OCI-LY1 (cell line): ENCODE measurements at regions not wholly inside any gene's neighbourhood (a gene's known extent, or its start where the extent isn't known, plus 50 kb on each side); places are given as distances from the start of the nearest gene placed in this dataset.

ENCODE experiments used
- H2AFZ ChIP-seq: fragments of 200-600 bp; sonication (generic), shearing (Covaris generic); 2 replicates; pipeline ENCODE4 v1.6.0; 2014; ENCODE audit warnings: antibody characterized with exemption, mild to moderate bottlenecking, low read length
- H3F3A ChIP-seq: fragments of 200-600 bp; sonication (generic), shearing (Covaris generic); 2 replicates; pipeline ENCODE4 v1.6.0; 2014; ENCODE audit warnings: mild to moderate bottlenecking, antibody characterized with exemption, low read length, moderate library complexity; ENCODE audit not compliant: insufficient read depth
- H3K27ac ChIP-seq: fragments of 200-600 bp; sonication (generic); 2 replicates; pipeline ENCODE4 v1.5.1; 2014; ENCODE audit warnings: low read length, mixed run types, mild to moderate bottlenecking, low read depth; ENCODE audit not compliant: poor library complexity, severe bottlenecking
- H3K27me3 ChIP-seq: fragments of 200-600 bp; sonication (generic); 2 replicates; pipeline ENCODE4 v1.6.0; 2014; ENCODE audit warnings: antibody characterized with exemption, mild to moderate bottlenecking, low read length, moderate library complexity; ENCODE audit not compliant: insufficient read depth
- H3K36me3 ChIP-seq: fragments of 200-600 bp; sonication (generic); 2 replicates; pipeline ENCODE4 v1.6.1; 2014; ENCODE audit warnings: mild to moderate bottlenecking, antibody characterized with exemption, low read length, moderate library complexity, mixed read lengths; ENCODE audit not compliant: insufficient read depth
- H3K4me1 ChIP-seq: fragments of 200-600 bp; sonication (generic); 2 replicates; pipeline ENCODE4 v1.5.1; 2014; ENCODE audit warnings: mild to moderate bottlenecking, low read length, moderate library complexity; ENCODE audit not compliant: insufficient read depth, severe bottlenecking
- H3K4me2 ChIP-seq: fragments of 200-600 bp; sonication (generic), shearing (Covaris generic); 2 replicates; pipeline ENCODE4 v1.6.1; 2014; ENCODE audit warnings: low read length
- H3K4me3 ChIP-seq: fragments of 200-600 bp; sonication (generic); 2 replicates; pipeline ENCODE4 v1.5.1; 2014; ENCODE audit warnings: low read length, low read depth, mild to moderate bottlenecking, mixed read lengths; ENCODE audit not compliant: poor library complexity, severe bottlenecking
- H3K79me2 ChIP-seq: fragments of 200-600 bp; shearing (Covaris generic); 2 replicates; pipeline ENCODE4 v1.6.1; 2016; ENCODE audit warnings: mixed run types, low read length, mixed read lengths; ENCODE audit not compliant: insufficient read depth
- H3K9ac ChIP-seq: fragments of 200-600 bp; sonication (generic), shearing (Covaris generic); 2 replicates; pipeline ENCODE4 v1.6.1; 2014; ENCODE audit warnings: mild to moderate bottlenecking, low read length, mixed read lengths
- H3K9me2 ChIP-seq: fragments of 200-600 bp; sonication (generic), shearing (Covaris generic); 2 replicates; pipeline ENCODE4 v1.6.1; 2014; ENCODE audit warnings: low read depth, mild to moderate bottlenecking, low read length, mixed read lengths
- H3K9me3 ChIP-seq: fragments of 200-600 bp; shearing (Covaris generic); 2 replicates; pipeline ENCODE4 v1.6.1; 2014; ENCODE audit warnings: low read length, mixed read lengths
- H4K20me1 ChIP-seq: fragments of 200-600 bp; sonication (generic), shearing (Covaris generic); 2 replicates; pipeline ENCODE4 v1.6.0; 2016; ENCODE audit warnings: mild to moderate bottlenecking, low read length; ENCODE audit not compliant: insufficient read depth
- EZH2 ChIP-seq: fragments of 200-600 bp; sonication (generic), shearing (Covaris generic); IDR thresholded peaks from 2 replicates; pipeline ENCODE4 v1.8.0; 2017; ENCODE audit warnings: borderline replicate concordance, mixed run types, mild to moderate bottlenecking, antibody characterized with exemption, low read length, moderate library complexity, mixed read lengths
- TF ChIP-seq, protein P1 (sequence below): fragments of 200-600 bp; sonication (generic), shearing (Covaris generic); IDR thresholded peaks from 2 replicates; pipeline ENCODE4 v1.5.1; 2017; ENCODE audit warnings: mild to moderate bottlenecking, antibody characterized with exemption, low read length, moderate library complexity, mixed read lengths

DNA sequence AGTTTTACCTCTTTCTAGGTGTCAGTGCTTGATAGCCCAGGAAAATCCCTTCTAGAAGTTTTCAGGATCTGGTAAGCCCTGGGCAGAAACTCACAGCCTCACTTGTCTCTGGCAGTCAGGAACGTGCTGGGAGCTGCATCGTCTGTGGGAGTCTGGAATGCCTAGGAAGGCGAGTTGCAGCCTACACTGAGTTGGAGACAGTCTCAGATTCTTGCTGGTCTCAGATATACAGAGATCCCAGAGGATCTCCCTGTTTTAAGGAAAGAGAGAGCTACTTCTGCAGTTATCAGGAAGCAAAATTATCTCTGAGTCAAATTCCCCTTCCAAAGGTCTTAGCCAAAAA lies 104.4 kb upstream of the CDC42EP3 start:
- H3K27me3 ChIP-seq: 0 out of 2 replicates have a peak, but pooled peaks cover 3% of the 10 kb centered on the region
- H4K20me1 ChIP-seq: no peaks in the 10 kb centered on the region
- TF ChIP-seq EZH2: no peak
- TF ChIP-seq, protein P1, sequence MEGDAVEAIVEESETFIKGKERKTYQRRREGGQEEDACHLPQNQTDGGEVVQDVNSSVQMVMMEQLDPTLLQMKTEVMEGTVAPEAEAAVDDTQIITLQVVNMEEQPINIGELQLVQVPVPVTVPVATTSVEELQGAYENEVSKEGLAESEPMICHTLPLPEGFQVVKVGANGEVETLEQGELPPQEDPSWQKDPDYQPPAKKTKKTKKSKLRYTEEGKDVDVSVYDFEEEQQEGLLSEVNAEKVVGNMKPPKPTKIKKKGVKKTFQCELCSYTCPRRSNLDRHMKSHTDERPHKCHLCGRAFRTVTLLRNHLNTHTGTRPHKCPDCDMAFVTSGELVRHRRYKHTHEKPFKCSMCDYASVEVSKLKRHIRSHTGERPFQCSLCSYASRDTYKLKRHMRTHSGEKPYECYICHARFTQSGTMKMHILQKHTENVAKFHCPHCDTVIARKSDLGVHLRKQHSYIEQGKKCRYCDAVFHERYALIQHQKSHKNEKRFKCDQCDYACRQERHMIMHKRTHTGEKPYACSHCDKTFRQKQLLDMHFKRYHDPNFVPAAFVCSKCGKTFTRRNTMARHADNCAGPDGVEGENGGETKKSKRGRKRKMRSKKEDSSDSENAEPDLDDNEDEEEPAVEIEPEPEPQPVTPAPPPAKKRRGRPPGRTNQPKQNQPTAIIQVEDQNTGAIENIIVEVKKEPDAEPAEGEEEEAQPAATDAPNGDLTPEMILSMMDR: no peak
- no peak overlapping the region for H2AFZ ChIP-seq
- no peaks in the 10 kb centered on the region for H3K9me3 ChIP-seq
- no peak overlapping the region for H3K9ac ChIP-seq
- H3K9me2 ChIP-seq: no peaks in the 10 kb centered on the region
- no peaks in the 10 kb centered on the region for H3F3A ChIP-seq
- H3K36me3 ChIP-seq: no peaks in the 10 kb centered on the region
- no peaks in the 10 kb centered on the region for H3K4me1 ChIP-seq
- no peaks in the 10 kb centered on the region for H3K79me2 ChIP-seq
- H3K4me2 ChIP-seq: no peak overlapping the region
- no peak overlapping the region for H3K4me3 ChIP-seq
- no peak overlapping the region for H3K27ac ChIP-seq

DNA sequence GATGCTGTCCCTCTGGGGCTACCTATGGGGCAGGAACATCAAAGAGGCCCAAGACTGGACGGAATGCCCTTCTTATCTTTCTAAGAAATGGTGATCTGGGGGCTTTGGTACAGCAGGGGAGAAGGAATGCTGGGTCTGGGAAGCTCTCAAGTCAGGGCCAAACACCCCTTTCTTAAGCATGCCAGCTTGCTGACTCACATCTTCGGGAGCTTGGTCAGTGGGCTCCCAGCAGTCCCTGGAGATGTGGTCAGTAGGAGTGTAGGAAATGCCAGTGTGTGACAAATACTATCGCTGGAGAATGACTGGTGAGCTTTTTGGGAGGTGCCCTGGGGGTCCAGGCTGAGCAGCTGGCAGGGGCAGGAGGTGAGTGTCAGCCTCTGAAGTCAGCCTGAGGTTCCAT lies 105.0 kb upstream of the CDC42EP3 start:
- Histone ChIP-seq H3K36me3 (no peaks in the 10 kb centered on the region), H3K4me1 (no peaks in the 10 kb centered on the region), H2AFZ (no peak overlapping the region), H3K9me2 (no peaks in the 10 kb centered on the region), H4K20me1 (no peaks in the 10 kb centered on the region), H3K27ac (no peak overlapping the region), H3K9ac (no peak overlapping the region), H3K27me3 (0 out of 2 replicates have a peak, but pooled peaks cover 3% of the 10 kb centered on the region), H3K4me3 (no peak overlapping the region), H3K9me3 (no peaks in the 10 kb centered on the region), H3K79me2 (no peaks in the 10 kb centered on the region), H3K4me2 (no peak overlapping the region), H3F3A (no peaks in the 10 kb centered on the region)
- TF ChIP-seq, protein P1: no peak
- TF ChIP-seq EZH2: no peak

DNA sequence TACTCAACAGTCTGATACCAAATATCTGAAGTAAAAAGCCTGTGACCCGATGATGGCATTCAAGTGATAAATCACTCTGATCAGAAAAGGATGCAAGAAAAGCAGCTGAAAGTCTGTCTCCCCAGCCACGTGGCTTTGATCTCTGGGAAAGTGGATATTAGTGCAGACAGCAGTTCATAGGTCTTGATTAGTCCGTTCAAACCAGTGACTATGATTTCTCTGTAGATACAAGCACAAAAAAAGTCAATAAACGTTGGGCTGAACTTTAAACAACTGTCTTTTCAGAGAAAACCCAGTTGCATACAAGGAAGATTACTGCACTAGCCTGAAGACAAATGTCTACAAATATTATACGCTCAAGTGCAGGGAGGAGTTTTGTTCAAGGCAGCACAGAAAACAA lies 107.7 kb upstream of the CDC42EP3 start:
- Histone ChIP-seq H3K27ac (no peak overlapping the region), H3K79me2 (no peaks in the 10 kb centered on the region), H3K27me3 (0 out of 2 replicates have a peak, but pooled peaks cover 3% of the 10 kb centered on the region), H4K20me1 (no peaks in the 10 kb centered on the region), H3K9ac (no peak overlapping the region), H3K4me1 (no peaks in the 10 kb centered on the region), H3K4me2 (no peak overlapping the region), H2AFZ (no peak overlapping the region), H3K4me3 (no peak overlapping the region), H3F3A (no peaks in the 10 kb centered on the region), H3K9me2 (no peaks in the 10 kb centered on the region), H3K36me3 (no peaks in the 10 kb centered on the region), H3K9me3 (no peaks in the 10 kb centered on the region)
- TF ChIP-seq EZH2: no peak
- TF ChIP-seq, protein P1: no peak
